GM19324 (cell line): ENCODE measurements at regions not wholly inside any gene's neighbourhood (a gene's known extent, or its start where the extent isn't known, plus 50 kb on each side); places are given as distances from the start of the nearest gene placed in this dataset.

Experiments used
- ATAC-seq: cut with Tn5 transposase; IDR thresholded peaks from one replicate; pipeline ENCODE4 v1.9.1; 2021; ENCODE audit warnings: mild to moderate bottlenecking, moderate library complexity; ENCODE audit not compliant: unreplicated experiment, low FRiP score

- no peak for ATAC-seq
These were observed 136.4 kb upstream of the CELF2 start for GRCh38 chr10:10881117-10881813.

GRCh38 chr10:10883737-10884136 is 133.9 kb upstream of the CELF2 start:
- ATAC-seq = no peak

GRCh38 chr10:10886861-10887531 is 130.7 kb upstream of the CELF2 start:
- ATAC-seq = no peak

DNA sequence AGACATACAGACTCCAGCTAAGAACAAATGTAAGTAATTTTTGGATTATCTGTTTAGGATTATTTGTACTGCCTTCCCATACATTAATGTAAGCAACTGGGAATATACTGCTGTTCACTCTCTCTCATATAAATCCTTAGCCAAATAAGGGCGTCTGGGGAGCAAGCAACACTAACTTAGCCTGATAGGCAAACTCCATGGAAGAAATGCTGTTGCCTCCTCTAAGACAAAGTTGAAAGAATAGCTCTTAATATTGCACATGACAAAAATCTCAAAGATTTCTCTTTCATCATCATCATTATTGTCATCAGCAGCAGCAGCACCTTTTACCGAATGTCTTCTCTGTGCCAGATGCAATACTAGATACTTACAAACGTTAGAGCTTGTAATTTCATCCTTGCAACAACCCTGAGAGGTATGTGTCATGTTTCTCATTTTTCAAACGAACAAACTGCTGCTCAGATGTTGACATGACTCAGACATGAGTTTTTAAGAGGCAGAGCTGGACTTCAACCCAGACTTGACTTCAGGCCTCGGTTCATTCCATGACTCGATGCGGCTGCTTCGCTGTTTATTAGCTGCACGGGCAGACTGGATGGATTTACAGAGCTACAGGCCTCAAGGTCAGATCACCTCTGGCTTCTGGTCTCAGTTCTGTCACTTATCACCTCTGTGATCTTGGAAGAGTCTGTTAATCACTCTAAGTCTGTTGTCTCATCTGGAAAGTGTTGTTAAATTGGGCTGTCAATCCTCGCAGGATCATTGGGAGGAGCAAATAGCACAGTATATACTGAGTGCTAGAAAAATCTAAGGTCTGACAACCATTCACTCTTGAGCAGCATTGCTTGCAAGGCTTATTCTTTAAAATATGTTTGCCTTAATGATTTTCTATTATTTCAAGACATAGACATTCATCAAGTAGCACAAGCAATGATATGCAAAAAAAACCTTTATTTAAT is 126.3 kb upstream of the CELF2 start:
- no peak for ATAC-seq

DNA sequence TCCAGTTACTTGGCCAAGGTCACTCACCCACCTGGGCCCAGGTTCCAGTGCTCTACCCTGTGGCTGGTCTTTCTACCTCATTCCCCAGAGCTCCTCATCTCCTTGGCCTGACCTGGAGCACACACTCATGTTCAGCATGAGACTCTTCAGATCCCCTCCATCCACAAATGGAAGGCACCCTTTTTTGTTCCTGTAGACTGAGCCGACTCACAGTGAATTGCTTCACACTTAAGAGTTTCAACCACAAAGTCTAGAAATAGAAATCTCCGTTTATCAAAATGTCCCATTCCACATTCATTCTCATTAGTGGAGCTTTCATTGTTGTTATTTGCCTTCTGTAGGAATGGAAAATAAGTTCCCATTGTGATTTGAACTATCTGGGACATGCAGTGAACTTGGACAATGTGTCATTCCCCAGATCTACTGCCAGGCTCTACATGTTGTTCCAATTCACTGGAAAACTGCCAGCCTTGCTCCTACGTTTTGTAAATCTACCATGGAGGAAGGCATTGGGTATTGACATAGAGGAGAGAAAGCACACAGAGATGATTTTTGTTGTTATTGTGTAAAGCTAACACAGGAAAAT is 125.3 kb upstream of the CELF2 start:
- no peak for ATAC-seq

DNA sequence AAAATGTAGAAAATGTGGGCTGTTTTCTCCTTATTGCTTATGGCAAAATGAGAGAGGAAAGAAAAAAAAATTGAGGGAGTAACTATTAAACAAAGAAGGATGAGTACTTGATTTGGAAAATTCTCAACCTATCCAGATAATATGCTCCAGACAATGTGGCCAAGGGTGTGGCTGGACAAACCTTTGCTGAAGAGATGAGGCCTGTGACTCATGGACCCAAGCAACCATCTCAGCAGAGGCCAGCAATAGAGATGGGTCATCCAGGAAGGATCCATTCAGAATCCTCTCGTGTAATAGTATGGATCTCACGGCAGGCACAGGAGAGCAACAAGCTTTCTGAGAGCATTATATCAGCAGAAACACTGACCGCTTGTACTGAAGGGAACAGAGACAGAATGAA is 120.3 kb upstream of the CELF2 start:
- no peak for ATAC-seq

DNA sequence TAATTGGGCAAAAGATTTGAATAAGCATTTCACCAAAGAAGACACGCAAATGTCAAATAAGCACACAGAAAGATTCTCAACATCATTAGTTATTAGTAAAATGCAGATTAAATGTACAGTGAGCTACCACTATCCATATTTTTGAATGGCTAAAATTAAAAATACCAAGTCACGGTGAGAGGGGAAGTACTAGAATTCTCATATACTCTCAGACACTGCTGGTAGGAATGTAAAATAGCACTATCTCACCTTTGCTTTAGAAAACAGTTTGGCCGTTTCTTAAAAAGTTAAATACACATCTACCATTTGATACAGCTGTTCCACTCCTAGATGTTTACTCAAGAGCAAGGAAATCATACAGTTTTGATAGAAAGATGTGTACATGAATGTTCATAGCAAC is 115.8 kb upstream of the CELF2 start:
- ATAC-seq = no peak

DNA sequence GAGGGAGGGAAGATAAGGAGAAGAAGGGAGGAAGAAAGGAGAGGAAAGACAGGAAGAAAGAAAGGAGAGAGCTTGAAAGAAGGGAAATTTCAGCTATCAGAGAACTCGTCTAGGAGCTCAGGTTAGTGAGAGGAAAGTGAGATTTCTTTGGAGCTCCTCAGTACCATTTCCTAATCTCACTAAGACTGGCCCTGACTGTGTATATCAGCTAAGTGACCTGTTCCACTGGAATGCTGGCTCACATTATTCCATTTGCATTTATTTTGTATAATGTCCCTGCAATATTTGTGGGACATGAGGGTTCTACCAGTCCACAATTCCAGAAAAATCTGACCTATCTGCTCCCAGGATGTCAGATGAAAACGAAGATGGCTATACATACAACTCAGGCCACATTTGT is 114.7 kb upstream of the CELF2 start:
- no peak for ATAC-seq

DNA sequence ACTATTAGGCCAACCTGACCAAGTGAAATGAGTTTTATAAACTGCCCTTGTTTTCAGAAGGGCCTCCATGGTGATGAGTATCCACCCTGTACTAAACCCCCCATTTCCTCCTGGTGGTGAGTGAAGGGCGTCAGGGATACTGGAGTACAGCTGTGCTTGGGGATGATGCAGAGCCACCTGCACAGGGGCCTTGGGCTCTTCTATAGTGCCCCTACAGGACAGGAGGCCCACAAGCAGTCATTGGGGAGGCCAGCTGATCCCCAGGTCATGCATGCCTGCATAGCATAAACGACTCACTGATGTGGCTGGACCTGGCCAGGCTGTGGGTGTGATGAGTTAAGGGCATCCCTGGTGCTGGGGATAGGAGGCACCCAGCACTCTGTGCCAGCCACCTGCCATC is 114.1 kb upstream of the CELF2 start:
- no peak for ATAC-seq

- no peak for ATAC-seq
These were observed 107.0 kb upstream of the CELF2 start for GRCh38 chr10:10910634-10911033.

- ATAC-seq = no peak
These were observed 106.6 kb upstream of the CELF2 start for GRCh38 chr10:10911035-10911434.

GRCh38 chr10:10911471-10911921 is 106.2 kb upstream of the CELF2 start:
- no peak for ATAC-seq

DNA sequence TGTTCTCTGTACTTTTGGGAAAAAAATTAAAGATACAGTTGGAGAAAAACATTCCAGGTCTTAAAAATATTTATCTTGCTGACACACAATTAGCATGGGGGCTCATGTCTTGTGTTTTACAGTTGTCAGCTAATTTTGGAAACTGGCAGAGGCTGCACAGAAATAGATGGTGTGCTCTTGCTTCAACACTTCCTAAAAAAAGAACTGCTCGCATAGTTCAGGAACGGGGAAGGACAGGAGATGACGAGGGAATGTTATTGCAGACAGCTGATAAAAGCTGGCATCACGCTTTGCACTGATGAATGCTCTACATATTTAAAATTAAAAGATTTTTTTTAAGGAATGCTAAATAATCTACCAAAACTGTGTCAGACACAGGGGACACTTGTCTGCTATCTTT is 103.5 kb upstream of the CELF2 start:
- ATAC-seq = no peak

DNA sequence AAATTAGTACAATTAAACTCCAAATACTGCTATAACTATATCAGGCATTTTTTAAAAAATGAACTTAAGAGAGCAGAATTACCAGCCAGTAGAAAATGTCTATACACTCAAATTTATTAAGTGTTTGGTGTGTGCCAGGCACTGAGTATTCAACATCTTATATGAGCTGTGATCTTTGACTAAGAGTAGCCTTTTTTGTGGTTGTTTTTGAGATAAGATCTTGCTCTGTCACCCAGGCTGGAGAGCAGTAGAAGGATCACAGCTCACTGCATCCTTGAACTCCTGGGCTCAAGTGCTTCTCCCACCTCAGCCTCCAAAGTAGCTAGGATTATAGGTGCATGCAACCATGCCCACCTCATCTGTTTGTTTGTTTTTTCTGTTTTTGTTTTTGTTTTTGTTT is 102.5 kb upstream of the CELF2 start:
- ATAC-seq = no peak

DNA sequence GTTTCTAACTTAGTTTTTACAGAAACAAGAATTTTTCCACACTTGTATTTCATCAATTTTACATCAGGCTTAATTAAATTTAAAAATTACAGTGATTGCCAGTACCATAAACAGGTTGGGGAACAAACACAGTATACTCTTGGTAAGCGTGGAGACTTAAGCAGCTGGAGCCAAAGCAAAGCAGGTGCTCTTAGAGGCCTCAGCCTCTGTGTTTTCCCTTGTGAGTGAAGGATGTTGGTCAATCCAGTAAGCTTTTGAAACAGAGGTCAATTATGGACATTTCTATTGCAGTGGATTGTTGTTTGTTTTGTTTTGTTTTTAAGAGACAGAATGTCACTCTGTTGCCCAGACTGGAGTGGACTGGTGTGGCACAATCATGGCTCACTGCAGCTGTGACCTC is 100.6 kb upstream of the CELF2 start:
- no peak for ATAC-seq

DNA sequence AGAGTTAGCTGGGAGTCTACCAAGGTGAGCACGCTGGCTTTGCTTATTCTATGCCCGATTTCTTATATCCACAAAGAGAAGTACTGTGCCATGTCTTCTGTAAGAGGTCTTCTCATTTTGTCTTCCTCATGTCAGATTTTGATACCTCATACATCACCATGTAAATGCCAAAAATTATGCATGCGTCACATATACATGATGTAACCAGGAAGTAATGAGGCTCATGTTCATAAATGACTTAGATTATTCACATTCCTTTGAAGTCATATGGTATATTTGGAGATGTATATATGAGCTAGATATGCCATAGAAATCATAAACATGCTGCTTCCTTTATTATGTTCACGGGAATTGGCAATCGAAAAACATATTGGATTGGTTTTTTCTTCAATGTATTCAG is 97.7 kb upstream of the CELF2 start:
- no peak for ATAC-seq

- no peak for ATAC-seq
These were observed 95.7 kb upstream of the CELF2 start for GRCh38 chr10:10921826-10922461.

GRCh38 chr10:10923029-10923651 is 94.5 kb upstream of the CELF2 start:
- no peak for ATAC-seq

GRCh38 chr10:10925667-10926066 is 92.0 kb upstream of the CELF2 start:
- no peak for ATAC-seq

DNA sequence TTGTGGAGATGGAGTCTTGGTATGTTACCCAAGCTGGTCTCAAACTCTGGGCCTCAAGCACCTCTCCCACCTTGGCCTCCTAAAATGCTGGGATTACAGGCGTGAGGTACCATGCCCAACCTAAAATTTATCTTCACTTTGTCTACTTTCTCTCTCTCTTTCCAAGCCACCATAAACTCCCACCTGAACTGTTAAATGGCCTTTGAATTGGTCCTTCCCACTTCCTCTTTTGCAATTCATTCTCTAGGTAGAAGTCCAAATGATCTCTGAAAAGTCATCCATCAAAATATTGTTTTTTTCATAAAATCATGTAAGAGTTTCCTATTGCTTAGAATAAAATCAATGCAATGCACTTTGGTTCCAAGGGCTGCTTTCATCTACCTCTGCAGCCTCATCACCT is 90.1 kb upstream of the CELF2 start:
- ATAC-seq = no peak
